Neuronal stem cell (in vitro differentiated cells): ENCODE measurements at regions not wholly inside any gene's neighbourhood (a gene's known extent, or its start where the extent isn't known, plus 50 kb on each side); places are given as distances from the start of the nearest gene placed in this dataset.

Source experiments
- DNase-seq: peaks from one replicate; pipeline ENCODE4 v3.0.0-alpha.2; 2013; ENCODE audit warnings: low spot score
- H2AFZ ChIP-seq: one replicate; pipeline ENCODE4 v1.6.1; 2013; ENCODE audit warnings: mild to moderate bottlenecking, low read length, inconsistent platforms
- H2AK5ac ChIP-seq: 2 replicates; pipeline ENCODE4 v1.6.1; 2013; ENCODE audit warnings: low read depth, mild to moderate bottlenecking, inconsistent platforms, low read length, moderate library complexity, mixed read lengths
- H2BK120ac ChIP-seq: 2 replicates; pipeline ENCODE4 v1.6.1; 2013; ENCODE audit warnings: low read depth, mild to moderate bottlenecking, inconsistent platforms, low read length, moderate library complexity, mixed read lengths
- H2BK12ac ChIP-seq: one replicate; pipeline ENCODE4 v1.6.1; 2013; ENCODE audit warnings: low read length, inconsistent platforms
- H2BK15ac ChIP-seq: 2 replicates; pipeline ENCODE4 v1.6.1; 2013; ENCODE audit warnings: mild to moderate bottlenecking, low read length, inconsistent platforms, mixed read lengths
- H2BK5ac ChIP-seq: one replicate; pipeline ENCODE4 v1.6.1; 2013; ENCODE audit warnings: inconsistent platforms, mild to moderate bottlenecking, low read length, moderate library complexity
- H3K14ac ChIP-seq: one replicate; pipeline ENCODE4 v1.6.1; 2013; ENCODE audit warnings: low read length, inconsistent platforms
- H3K18ac ChIP-seq: 2 replicates; pipeline ENCODE4 v1.6.1; 2013; ENCODE audit warnings: low read length, inconsistent platforms
- H3K23ac ChIP-seq: 2 replicates; pipeline ENCODE4 v1.6.1; 2013; ENCODE audit warnings: low read depth, mild to moderate bottlenecking, mixed read lengths, low read length, inconsistent platforms; ENCODE audit not compliant: poor library complexity
- H3K27ac ChIP-seq: replicated peaks from 3 replicates; pipeline ENCODE4 v1.5.1; 2013; ENCODE audit warnings: low read length, inconsistent platforms
- H3K27me3 ChIP-seq, 3 experiments: 2 replicates each; pipeline ENCODE4 v1.6.1; 2013; ENCODE audit warnings: low read length in 3 of 3, mild to moderate bottlenecking in 2 of 3, inconsistent platforms in 1 of 3, low read depth in 1 of 3, mixed read lengths in 1 of 3, moderate library complexity in 1 of 3; ENCODE audit not compliant: control insufficient read depth in 3 of 3, insufficient read depth in 3 of 3
- H3K36me3 ChIP-seq, 2 donors: replicated peaks in 1 of 2; 2 replicates each; pipeline ENCODE4 v1.6.1; 2013; ENCODE audit warnings: low read length in 2 of 2; ENCODE audit not compliant: control insufficient read depth in 2 of 2, insufficient read depth in 2 of 2
- H3K4ac ChIP-seq: 2 replicates; pipeline ENCODE4 v1.6.1; 2013; ENCODE audit warnings: inconsistent platforms, mild to moderate bottlenecking, low read length, moderate library complexity
- H3K4me1 ChIP-seq, 2 donors: 1 replicate in 1 of 2; 2 replicates in 1 of 2; pipeline ENCODE4 v1.6.1; 2013; ENCODE audit warnings: low read length in 2 of 2, low read depth in 1 of 2; ENCODE audit not compliant: control insufficient read depth in 2 of 2, insufficient read depth in 1 of 2
- H3K4me2 ChIP-seq: one replicate; pipeline ENCODE4 v1.6.1; 2013; ENCODE audit warnings: mild to moderate bottlenecking, low read length, inconsistent platforms; ENCODE audit not compliant: insufficient read depth, poor library complexity, severe bottlenecking
- H3K4me3 ChIP-seq, 2 donors: 2 replicates each; pipeline ENCODE4 v1.5.1; 2013; ENCODE audit warnings: low read length in 2 of 2, mild to moderate bottlenecking in 2 of 2, inconsistent platforms in 1 of 2, moderate library complexity in 1 of 2
- H3K79me1 ChIP-seq: one replicate; pipeline ENCODE4 v1.6.1; 2013; ENCODE audit warnings: low read depth, mild to moderate bottlenecking, inconsistent platforms, low read length, moderate library complexity
- H3K9ac ChIP-seq: one replicate; pipeline ENCODE4 v1.6.1; 2013; ENCODE audit warnings: mild to moderate bottlenecking, low read depth, low read length, inconsistent platforms; ENCODE audit not compliant: poor library complexity
- H3K9me3 ChIP-seq, 2 donors: replicated peaks in 1 of 2; 2 replicates each; pipeline versions ENCODE3 to v1.6.1; 2013; ENCODE audit warnings: low read length in 2 of 2, mild to moderate bottlenecking in 2 of 2, inconsistent platforms in 1 of 2, low read depth in 1 of 2, mixed read lengths in 1 of 2, moderate library complexity in 1 of 2; ENCODE audit not compliant: control insufficient read depth in 2 of 2, insufficient read depth in 1 of 2
- H4K8ac ChIP-seq: one replicate; pipeline ENCODE4 v1.6.1; 2013; ENCODE audit warnings: low read depth, mild to moderate bottlenecking, inconsistent platforms, low read length, moderate library complexity
- H4K91ac ChIP-seq: one replicate; pipeline ENCODE4 v1.6.1; 2013; ENCODE audit warnings: low read length, low read depth, mild to moderate bottlenecking, inconsistent platforms; ENCODE audit not compliant: poor library complexity
- WGBS, 2 donors: extraction: QIAGEN DNeasy Blood & Tissue Kit; methylation state at CpG; one replicate each; pipeline ENCODE4 v1.1.7; 2013; ENCODE audit warnings: missing lambda C conversion rate in 2 of 2, mixed read lengths in 1 of 2; ENCODE audit not compliant: insufficient read length in 2 of 2, insufficient replicate concordance in 1 of 2; ENCODE audit errors: extremely low coverage in 2 of 2; 5-methylcytosine and 5-hydroxymethylcytosine counted together

DNA sequence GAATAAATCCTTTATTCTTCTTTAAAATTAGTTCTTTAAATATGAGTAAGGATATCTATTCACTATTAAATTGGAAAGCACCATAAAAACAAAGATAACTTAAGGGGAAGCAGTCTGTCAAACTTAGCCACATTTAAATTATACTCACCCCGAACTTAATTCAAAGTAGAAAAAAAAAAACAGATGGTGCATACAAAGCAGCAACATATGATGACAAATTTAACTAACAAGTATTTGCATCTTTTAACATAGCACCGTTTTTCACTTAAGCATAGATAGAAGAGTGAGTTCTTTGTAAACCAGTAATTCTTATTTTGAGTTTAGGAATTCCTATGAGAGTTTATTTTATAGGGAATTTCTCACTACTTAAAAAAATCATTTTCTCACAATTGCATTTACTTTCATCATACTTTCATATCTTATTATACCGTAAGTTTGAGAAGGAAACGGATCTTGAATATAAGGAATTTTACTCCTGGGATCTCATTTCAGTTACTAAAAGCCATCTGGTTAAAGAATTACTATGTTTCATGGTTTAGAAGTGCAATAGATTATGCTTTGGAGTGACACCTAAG lies 828.2 kb upstream of the MAP3K7 start:
- no peak overlapping the region for H2AFZ ChIP-seq
- H3K4me2 ChIP-seq = no peak overlapping the region
- H3K27me3 ChIP-seq = no peaks in the 10 kb centered on the region
- no CpG with 5 or more reads among the region's 4 CpGs for WGBS, 2 donors
- H3K18ac ChIP-seq = no peak overlapping the region
- H4K8ac ChIP-seq = no peak overlapping the region
- no peak overlapping the region for H2BK120ac ChIP-seq
- H3K27ac ChIP-seq = no peak overlapping the region
- no peak overlapping the region for H3K4ac ChIP-seq
- no peak overlapping the region for H3K9ac ChIP-seq
- H3K4me1 ChIP-seq = peaks cover 0 to 2% of the 10 kb centered on the region in 2 donors
- DNase-seq = no peak
- H4K91ac ChIP-seq = no peak overlapping the region
- no peaks in the 10 kb centered on the region for H3K9me3 ChIP-seq
- no peaks in the 10 kb centered on the region for H3K36me3 ChIP-seq
- no peak overlapping the region for H2BK5ac ChIP-seq
- H2AK5ac ChIP-seq = no peak overlapping the region
- H3K79me1 ChIP-seq = no peaks in the 10 kb centered on the region
- no peak overlapping the region for H3K14ac ChIP-seq
- no peak overlapping the region for H2BK12ac ChIP-seq
- no peak overlapping the region for H3K4me3 ChIP-seq
- H2BK15ac ChIP-seq = no peak overlapping the region
- H3K23ac ChIP-seq = no peak overlapping the region

DNA sequence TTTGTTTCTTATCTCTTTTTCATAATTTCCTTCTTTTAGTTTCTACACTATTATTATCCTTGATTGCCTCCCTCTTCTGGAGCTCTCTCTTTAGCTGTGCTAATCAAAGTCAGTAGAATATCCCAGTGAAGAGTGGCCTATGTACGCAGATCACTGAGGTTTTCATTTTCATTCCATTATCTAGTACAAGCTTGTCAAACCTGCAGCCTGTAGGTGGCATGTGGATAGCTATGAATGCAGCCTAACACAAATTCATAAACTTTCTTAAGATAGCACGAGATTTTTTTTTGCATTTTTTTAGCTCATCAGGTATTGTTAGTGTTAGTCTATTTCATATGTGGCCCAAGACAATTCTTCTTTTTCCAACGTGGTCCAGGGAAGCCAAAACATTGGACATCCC lies 825.7 kb upstream of the MAP3K7 start:
- H3K4ac ChIP-seq = no peak overlapping the region
- WGBS, 2 donors = no CpG with 5 or more reads among the region's 3 CpGs

DNA sequence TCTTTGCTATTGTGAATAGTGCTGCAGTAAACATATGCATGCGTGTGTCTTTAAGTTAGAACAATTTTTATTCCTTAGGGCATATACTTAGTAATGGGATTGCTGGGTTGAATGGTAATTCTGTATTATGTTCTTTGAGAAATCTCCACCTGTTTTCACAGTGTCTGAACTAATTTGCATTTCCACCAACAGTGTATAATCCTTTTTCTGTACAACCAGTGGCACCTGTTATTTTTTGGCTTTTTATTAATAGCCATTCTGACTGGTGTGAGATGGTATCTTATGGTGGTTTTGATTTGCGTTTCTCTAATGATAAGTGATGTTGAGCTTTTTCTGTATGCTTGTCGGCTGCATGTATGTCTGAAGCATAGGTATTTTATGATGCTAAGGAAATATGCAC lies 820.8 kb upstream of the MAP3K7 start:
- H4K8ac ChIP-seq = no peak overlapping the region
- no peak overlapping the region for H3K4ac ChIP-seq
- H3K4me3 ChIP-seq = no peak overlapping the region
- H3K27me3 ChIP-seq = no peaks in the 10 kb centered on the region
- H4K91ac ChIP-seq = no peak overlapping the region
- H2BK12ac ChIP-seq = no peak overlapping the region
- DNase-seq = no peak
- no peak overlapping the region for H3K27ac ChIP-seq
- H3K9ac ChIP-seq = no peak overlapping the region
- no peak overlapping the region for H3K23ac ChIP-seq
- WGBS, 2 donors = no CpG with 5 or more reads among the region's 3 CpGs
- no peak overlapping the region for H2BK15ac ChIP-seq
- H2BK120ac ChIP-seq = no peak overlapping the region
- no peak overlapping the region for H3K14ac ChIP-seq
- peaks cover 0 to 4% of the 10 kb centered on the region in 2 donors for H3K9me3 ChIP-seq
- no peak overlapping the region for H3K4me2 ChIP-seq
- no peaks in the 10 kb centered on the region for H3K36me3 ChIP-seq
- no peaks in the 10 kb centered on the region for H3K4me1 ChIP-seq
- no peak overlapping the region for H3K18ac ChIP-seq
- no peaks in the 10 kb centered on the region for H3K79me1 ChIP-seq
- no peak overlapping the region for H2BK5ac ChIP-seq
- no peak overlapping the region for H2AK5ac ChIP-seq
- H2AFZ ChIP-seq = no peak overlapping the region

More for the DNA sequence above, 825.7 kb upstream of the MAP3K7 start:
- Histone ChIP-seq H2BK15ac (no peak overlapping the region), H4K8ac (no peak overlapping the region), H3K18ac (no peak overlapping the region), H3K23ac (no peak overlapping the region), H3K9ac (no peak overlapping the region), H3K4me2 (no peak overlapping the region), H3K79me1 (no peaks in the 10 kb centered on the region), H3K27ac (no peak overlapping the region), H2BK12ac (no peak overlapping the region), H3K4me3 (no peak overlapping the region), H3K14ac (no peak overlapping the region), H2BK5ac (no peak overlapping the region), H3K27me3 (no peaks in the 10 kb centered on the region), H2AK5ac (no peak overlapping the region), H3K4me1 (peaks cover 0 to 2% of the 10 kb centered on the region in 2 donors), H3K9me3 (no peaks in the 10 kb centered on the region), H2AFZ (no peak overlapping the region), H2BK120ac (no peak overlapping the region), H4K91ac (no peak overlapping the region), H3K36me3 (no peaks in the 10 kb centered on the region)
- no peak for DNase-seq

DNA sequence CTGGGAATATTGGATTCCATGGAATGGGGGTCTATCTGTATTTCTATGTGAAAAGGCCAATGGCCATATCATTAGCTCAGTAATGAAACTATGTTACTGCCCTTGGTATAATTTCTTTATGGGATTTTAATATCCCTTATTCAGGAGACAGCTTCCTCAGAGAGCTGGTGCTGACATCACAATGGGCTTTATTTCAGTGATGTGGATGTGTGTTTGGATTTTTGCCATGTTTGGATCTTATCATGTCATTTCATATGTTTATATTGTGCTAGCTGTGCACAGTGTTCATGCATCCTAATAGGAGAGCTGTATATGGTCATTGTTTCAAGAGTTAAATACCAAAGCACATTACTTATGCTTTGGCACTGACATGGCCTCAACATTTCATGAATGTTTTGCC lies 806.1 kb upstream of the MAP3K7 start:
- Histone ChIP-seq H3K9me3 (no peaks in the 10 kb centered on the region), H2BK120ac (no peak overlapping the region), H3K18ac (no peak overlapping the region), H2AFZ (no peak overlapping the region), H3K4ac (no peak overlapping the region), H3K4me2 (no peak overlapping the region), H2BK12ac (no peak overlapping the region), H3K9ac (no peak overlapping the region), H3K79me1 (no peaks in the 10 kb centered on the region), H3K14ac (no peak overlapping the region), H3K4me3 (no peak overlapping the region), H4K91ac (no peak overlapping the region), H2BK15ac (no peak overlapping the region), H3K27me3 (no peaks in the 10 kb centered on the region), H3K36me3 (no peaks in the 10 kb centered on the region), H3K27ac (no peak overlapping the region), H3K4me1 (no peaks in the 10 kb centered on the region), H2BK5ac (no peak overlapping the region), H4K8ac (no peak overlapping the region), H3K23ac (no peak overlapping the region), H2AK5ac (no peak overlapping the region)
- no peak for DNase-seq
